KOPT-K1 (cell line): ENCODE measurements at regions not wholly inside any gene's neighbourhood (a gene's known extent, or its start where the extent isn't known, plus 50 kb on each side); places are given as distances from the start of the nearest gene placed in this dataset.
"Not testable (repeated sequence)": the region's sequence is repeated elsewhere in the genome, so short reads cannot be mapped to it uniquely, and the experiment has no call there.

ENCODE experiments used
- H3K27ac ChIP-seq: fragments of 200-600 bp; sonication (generic); 2 replicates; pipeline ENCODE4 v1.5.1; 2016; ENCODE audit warnings: antibody characterized with exemption, mild to moderate bottlenecking, low read depth, low read length; ENCODE audit not compliant: poor library complexity, severe bottlenecking
- H3K36me3 ChIP-seq: fragments of 200-600 bp; sonication (generic); 2 replicates; pipeline ENCODE4 v1.5.1; 2017; ENCODE audit warnings: antibody characterized with exemption, mild to moderate bottlenecking, low read length, moderate library complexity; ENCODE audit not compliant: insufficient read depth
- H3K9me3 ChIP-seq: fragments of 200-600 bp; sonication (generic); 2 replicates; pipeline ENCODE4 v1.5.1; 2017; ENCODE audit warnings: antibody characterized with exemption, low read length, mild to moderate bottlenecking; ENCODE audit not compliant: insufficient read depth, poor library complexity, severe bottlenecking

- Histone ChIP-seq H3K27ac (no peak overlapping the region), H3K9me3 (no peaks in the 10 kb centered on the region), H3K36me3 (no peaks in the 10 kb centered on the region)
Observed at GRCh38 chr15:20356444-20356910, 185.1 kb downstream of the GOLGA6L6 start.

GRCh38 chr15:20355256-20355868 is 186.2 kb downstream of the GOLGA6L6 start:
- Histone ChIP-seq H3K9me3 (no peaks in the 10 kb centered on the region), H3K36me3 (no peaks in the 10 kb centered on the region), H3K27ac (no peak overlapping the region)

GRCh38 chr15:20354884-20355223 is 186.7 kb downstream of the GOLGA6L6 start:
- not testable (repeated sequence) for H3K36me3 ChIP-seq, H3K27ac ChIP-seq, H3K9me3 ChIP-seq

- Histone ChIP-seq H3K36me3 (no peaks in the 10 kb centered on the region), H3K27ac (no peak overlapping the region), H3K9me3 (no peaks in the 10 kb centered on the region)
Observed at GRCh38 chr15:20353966-20354883, 187.4 kb downstream of the GOLGA6L6 start.

GRCh38 chr15:20352241-20353200 is 189.1 kb downstream of the GOLGA6L6 start:
- no peaks in the 10 kb centered on the region for H3K36me3 ChIP-seq
- H3K9me3 ChIP-seq: no peaks in the 10 kb centered on the region
- H3K27ac ChIP-seq: no peak overlapping the region

- no peaks in the 10 kb centered on the region for H3K9me3 ChIP-seq
- no peaks in the 10 kb centered on the region for H3K36me3 ChIP-seq
- H3K27ac ChIP-seq: no peak overlapping the region
Observed at GRCh38 chr15:20351448-20351971, 190.1 kb downstream of the GOLGA6L6 start.

GRCh38 chr15:20349774-20350498 is 191.7 kb downstream of the GOLGA6L6 start:
- Histone ChIP-seq H3K36me3 (no peaks in the 10 kb centered on the region), H3K9me3 (no peaks in the 10 kb centered on the region), H3K27ac (no peak overlapping the region)

- Histone ChIP-seq H3K27ac (no peak overlapping the region), H3K36me3 (no peaks in the 10 kb centered on the region), H3K9me3 (no peaks in the 10 kb centered on the region)
Observed at GRCh38 chr15:20348900-20349773, 192.5 kb downstream of the GOLGA6L6 start.

- Histone ChIP-seq H3K36me3 (no peaks in the 10 kb centered on the region), H3K27ac (no peak overlapping the region), H3K9me3 (no peaks in the 10 kb centered on the region)
Observed at GRCh38 chr15:20348291-20348899, 193.2 kb downstream of the GOLGA6L6 start.

- H3K9me3 ChIP-seq: peaks cover 16% of the 10 kb centered on the region
- H3K36me3 ChIP-seq: no peaks in the 10 kb centered on the region
- no peak overlapping the region for H3K27ac ChIP-seq
Observed at GRCh38 chr15:20346082-20346805, 195.4 kb downstream of the GOLGA6L6 start.

GRCh38 chr15:20345401-20345958 is 196.1 kb downstream of the GOLGA6L6 start:
- no peaks in the 10 kb centered on the region for H3K36me3 ChIP-seq
- H3K27ac ChIP-seq: no peak overlapping the region
- peaks cover 22% of the 10 kb centered on the region for H3K9me3 ChIP-seq

GRCh38 chr15:20344601-20345400 is 196.8 kb downstream of the GOLGA6L6 start:
- H3K36me3 ChIP-seq: no peaks in the 10 kb centered on the region
- no peak overlapping the region for H3K27ac ChIP-seq
- H3K9me3 ChIP-seq: peaks cover 22% of the 10 kb centered on the region
